ENCODE measurements at regions not wholly inside any gene's neighbourhood (a gene's known extent, or its start where the extent isn't known, plus 50 kb on each side); places are given as distances from the start of the nearest gene placed in this dataset.

DNA sequence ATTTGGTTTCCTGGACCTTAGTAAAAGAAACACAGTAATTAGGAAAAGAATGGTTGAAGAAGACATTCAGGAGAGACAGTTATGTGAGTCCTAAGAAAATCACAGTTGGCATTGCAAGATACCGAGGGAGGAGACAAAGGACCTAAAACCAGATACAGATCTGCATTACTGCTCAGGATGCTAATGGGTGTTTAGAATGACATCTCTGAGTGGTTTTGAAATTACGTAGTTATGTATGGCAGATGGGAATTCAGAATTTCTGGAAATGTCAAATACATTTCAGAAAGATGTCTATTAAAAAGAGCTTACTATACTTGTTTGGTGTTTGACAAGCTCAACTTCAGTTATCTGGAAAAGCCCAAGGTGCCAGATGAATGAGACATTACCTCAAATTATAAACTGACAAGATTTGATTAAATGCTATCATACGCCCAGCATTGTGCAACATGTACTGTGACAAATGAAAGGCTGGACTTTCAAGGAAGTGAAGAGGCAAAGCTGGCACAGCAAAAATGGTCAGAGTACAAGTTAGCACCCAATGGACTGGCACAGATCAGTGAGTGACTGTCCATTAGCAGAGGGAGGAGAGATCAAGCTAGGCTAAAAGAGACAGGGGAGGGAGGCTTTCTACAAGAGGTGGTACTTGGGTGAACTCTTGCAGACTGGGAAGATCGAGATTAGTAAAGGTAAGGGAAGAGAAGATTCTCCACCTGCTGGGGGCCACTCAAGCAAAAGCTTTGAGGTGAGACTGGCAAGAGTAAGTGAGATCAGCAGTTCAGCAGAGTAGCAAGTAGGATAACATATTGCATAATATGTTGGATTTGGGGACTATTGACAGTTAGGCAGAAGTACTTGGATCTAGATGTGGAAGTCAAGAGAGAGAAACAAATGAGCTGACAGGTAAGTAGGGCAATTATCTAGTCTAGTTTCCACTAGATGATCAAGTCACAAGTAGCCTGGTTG is 168.9 kb downstream of the CYRIA start:
- no peak for DNase-seq

DNA sequence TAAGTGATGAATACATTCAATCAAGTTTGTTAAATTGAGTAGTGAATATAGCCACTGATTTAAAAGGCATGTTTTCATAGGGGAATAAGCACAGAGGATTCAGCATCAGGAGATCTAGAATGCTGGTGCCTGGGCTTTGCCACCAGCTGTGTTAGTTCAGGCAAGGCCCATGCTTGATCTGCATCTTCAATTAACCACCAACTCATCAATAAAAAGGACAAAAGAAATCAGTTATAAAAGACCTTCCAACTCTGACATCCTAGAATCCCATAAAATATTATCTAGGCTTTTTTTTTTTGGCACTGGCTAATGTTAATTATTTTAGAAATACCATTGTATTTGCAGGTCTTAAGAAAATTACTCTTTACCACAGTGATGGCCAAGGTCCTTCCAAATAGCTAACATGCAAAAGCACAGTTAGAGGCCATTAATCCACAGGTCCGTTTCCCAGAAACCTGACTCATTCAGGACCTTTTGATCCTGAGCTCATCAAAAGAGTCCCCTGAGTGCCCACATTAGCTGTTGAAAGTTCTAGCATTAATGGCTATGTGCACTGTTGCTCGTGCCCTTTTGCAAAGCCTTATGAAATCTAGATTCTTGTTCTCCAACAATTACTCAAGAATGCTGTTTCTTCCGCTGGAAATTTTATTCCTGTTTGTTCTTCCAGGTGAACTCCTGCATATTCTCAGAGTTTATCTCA is 170.0 kb downstream of the CYRIA start:
- DNase-seq, result no peak

DNA sequence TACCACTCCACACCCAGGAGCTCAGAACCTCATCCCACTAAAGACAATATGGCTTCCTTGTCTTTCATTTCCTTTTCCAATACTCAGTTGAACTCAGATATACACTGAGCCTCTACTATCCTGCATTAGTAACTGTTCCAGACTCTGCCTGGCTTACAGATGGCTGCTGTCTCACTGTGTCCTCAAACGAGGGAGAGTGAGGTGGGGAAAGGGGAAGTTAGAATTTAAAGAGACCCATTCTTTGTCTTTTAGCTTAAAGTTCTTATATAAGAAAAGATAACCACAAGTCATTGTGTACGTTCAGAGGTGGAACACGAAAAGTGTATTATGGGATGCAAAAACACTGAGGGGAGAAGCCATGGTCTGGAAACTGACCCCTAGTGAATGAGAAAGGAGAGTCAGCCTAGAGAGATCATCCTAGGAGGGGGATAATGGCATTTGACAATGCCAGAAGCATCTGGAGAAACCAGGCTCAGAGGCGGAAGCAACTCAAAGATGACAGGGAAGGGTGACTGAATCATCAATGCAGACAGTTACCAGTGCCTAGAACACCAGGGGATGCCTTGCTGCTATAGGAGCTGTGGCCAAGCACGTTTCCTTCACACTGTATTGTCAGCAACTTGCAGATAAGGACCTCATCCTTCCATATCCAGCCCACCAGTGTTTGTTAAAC is 170.7 kb downstream of the CYRIA start:
- DNase-seq, result no peak

DNA sequence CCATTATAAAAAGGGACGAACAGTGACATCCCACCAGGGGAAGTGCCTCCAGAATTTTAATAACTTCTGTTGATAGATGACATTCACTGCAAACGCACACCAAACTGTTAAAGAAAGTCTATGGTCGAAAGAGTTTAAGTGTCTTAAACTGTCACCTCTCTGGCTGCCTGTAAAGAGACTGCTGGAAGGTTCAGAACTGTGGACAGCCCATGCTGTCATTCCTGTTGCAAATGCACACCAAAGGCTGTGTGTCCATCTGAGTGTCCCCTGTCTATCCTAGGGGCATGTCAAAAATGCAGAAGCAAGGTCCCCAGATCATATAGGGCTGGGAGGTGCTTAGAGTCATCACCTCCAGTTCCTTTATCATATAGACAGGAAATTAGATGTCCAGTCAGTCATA is 171.8 kb downstream of the CYRIA start:
- no peak for DNase-seq

DNA sequence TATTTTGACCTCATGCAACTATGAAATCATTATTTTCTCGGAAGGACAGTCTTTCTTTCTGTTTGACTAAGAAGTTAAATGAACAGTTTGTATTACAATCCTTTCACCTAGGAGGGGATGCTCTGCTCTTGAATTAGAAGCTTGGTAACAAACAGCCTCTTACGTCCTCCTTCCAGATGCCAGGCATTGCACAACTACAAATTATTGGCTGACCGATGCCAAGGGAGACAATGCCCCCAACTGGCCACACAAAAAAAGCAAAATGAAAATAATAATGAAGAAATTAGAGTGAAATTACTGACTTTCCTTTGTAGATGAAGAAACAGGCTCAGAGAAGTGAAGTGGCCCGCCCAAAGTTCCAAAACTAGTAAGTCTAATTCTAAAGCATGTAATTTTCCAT is 177.9 kb downstream of the CYRIA start:
- DNase-seq, result no peak

DNA sequence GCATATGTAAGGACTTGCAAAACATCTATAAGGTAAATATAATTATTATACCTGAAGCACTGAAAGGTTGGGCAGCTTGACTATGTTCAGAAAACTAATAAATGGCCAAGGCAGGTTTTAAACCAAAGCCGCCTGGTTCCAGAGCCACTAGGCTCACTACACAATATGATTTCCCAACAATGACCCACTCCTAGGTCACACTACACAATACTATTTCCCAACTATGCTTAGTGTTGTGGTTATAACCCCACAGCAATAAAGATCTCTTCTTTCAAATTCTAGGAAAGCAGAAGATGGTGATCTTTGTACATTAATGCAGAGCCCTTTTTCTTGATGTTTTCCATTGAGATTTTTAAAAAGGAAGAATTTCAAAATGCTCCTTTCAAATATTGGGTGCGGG is 180.4 kb downstream of the CYRIA start:
- DNase-seq, result no peak

DNA sequence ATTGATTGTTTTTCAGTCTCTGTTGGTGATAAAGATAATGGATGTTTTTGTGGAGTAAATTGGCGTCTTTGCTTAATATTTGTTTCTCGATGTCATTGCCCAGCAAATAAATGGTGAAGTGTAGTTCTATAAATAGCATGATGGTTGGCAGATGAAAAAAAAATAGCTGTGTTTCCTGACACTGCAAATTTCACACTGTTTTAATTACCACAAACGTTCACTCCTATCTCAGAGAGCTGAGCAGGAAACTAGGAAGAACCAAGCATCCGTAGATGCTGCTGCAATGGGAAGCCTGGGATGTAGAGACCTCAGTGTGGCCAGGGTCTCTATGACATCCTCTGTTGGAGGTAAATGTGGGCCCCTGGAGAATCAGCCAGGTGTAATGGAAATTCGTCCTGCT is 183.2 kb downstream of the CYRIA start:
- no peak for DNase-seq

DNA sequence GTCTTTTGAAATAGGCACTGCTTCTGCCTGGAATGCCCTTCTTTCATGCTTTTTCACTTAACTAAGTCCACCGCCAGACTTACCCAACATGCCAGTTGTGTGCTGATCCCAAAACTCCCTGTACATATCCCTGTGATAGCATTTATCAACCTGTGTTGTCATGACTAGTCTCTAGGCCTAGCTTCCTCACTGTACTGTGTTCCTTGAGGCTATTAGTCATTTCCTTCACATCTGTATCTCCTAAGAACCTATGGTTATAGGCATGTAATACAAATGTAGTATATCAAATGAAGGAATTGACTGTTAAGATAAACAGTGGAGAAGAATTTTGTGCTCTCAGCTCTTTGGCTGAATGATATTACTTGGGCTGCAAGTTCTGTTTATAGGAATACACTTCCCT is 184.3 kb downstream of the CYRIA start:
- no peak for DNase-seq

DNA sequence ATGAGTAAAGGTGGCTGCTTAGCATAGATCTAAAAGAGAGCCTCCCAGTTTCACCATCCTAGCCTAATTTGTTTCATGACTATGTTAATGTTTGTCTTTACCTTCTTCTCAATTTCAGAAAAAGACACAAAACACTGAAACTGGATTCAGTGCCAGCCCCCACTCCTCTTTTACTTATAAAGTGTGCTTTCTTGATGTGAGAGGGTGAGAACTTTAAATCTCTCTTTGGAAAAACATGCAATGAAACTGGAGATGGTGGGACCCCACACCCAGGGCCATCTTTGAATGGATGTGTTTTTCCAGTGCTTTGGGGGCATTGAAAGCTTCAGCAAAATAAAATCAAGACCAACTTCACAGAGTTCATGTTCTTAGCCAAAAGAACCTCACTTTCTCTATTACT is 185.9 kb downstream of the CYRIA start:
- DNase-seq, result no peak

DNA sequence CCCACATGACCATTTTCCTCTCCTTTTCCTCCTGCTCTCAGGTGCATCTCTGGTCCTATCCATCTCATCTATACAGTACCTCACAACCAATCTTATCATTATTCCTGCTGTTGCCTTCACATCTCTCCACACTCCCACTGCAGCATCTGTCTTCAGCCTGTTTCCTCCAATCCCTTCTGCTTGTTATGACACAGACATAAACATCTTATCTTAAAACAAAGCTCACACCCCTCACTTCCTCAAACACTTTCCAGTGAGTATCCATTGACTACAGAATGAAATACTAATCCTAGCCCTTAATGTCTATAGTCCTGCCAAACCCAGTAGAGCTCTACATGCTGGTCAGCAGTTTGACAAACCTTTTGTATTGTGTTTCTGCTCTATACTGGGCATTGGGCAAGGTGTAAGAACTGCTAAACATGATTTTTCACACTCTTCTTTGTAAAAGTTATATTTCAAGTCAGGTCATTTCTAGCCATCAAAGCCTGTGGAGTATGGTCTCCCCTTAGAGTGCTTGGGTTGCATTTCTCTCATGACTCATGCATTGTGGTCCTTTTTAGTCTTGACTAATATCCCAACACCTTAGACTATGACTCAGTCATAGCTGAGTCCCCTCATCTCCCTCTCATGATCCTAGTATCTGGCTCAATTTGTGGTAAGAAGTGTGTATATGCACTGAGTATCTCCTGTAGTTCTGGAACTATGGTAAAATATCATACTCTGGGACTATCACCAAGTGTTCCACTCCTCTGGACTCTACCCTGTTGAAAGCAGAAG is 187.0 kb downstream of the CYRIA start:
- no peak for DNase-seq

DNA sequence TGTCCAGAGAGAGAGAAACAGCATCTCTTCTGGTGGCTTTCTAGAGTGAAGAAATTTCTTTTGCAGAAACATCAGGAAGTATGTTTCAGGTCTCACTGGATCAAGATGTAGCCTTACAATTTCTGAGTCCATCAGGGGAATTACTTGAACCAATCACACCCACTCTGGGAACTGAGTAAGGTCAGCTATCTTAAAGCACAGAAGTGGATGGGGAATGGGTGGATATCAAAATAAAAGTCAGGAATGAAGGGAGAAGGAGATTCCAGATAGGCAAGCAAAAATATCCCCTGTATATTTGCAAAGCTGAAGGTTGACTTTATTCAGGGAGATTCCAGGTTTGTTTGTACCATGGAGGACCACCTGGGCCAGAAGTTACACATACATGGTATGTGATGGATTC is 188.0 kb downstream of the CYRIA start:
- DNase-seq, result no peak

DNA sequence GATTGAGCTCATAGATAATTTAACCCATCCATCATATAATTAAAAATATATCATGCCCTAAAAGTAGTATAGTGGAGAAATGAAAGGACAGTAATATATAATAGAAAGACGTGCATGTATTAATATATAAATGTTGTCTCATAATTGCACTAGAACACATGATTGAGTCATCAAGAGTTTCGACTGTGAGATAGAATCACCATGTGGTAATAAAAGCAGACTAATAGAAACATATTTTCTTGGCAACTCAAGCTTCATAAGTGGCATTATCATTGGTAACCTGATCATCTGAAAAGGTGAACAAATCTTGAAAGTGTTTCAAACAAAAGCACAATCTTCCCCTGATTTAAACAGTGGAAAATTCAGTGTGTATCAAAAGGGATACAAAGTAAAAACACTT is 188.8 kb downstream of the CYRIA start:
- DNase-seq, result no peak

DNA sequence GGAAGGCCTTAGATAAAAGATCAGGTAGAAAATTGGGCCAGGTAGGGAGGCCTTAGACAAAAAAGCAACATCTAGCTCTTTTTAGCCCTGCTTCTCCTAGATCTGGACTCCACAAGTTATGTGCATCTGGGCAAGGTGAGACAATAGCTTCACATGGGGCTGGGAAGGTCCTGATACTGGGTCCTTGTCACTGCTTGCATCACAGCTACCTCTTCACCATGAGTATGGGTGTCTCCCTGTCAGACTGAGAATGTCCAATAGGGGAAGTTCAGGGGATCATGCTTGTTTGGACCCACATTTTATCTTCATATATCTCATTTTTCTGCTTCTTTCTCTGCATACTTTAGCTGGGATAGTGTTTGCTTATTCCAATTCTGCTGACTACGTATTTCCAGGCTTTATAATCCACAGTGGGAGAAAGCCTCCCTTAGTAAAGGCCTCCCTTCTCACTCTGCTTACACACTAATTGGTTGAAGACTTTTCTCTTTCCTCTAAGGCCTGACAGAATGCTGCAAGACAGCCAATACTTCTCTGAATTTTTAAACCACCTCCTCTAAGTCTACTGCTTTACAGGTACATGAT is 189.6 kb downstream of the CYRIA start:
- no peak for DNase-seq

DNA sequence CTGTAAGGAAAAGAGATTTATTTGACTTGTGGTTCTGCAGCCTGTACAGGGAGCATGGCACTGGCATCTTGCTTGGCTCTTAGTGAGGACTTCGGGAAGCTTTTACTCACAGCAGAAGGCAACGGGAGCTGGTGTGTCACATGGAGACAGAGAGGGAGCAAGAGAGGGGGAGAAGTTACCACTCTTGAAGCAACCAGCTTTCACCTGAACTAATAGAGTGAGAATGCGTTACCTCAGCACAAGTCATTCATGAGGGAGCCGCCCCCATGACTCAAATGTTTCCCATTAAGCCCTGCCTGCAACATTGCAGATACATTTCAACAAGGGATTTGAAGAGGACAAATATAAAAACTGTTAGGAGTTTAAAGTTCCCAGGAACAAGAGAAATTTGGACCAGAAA is 190.0 kb downstream of the CYRIA start:
- no peak for DNase-seq

DNA sequence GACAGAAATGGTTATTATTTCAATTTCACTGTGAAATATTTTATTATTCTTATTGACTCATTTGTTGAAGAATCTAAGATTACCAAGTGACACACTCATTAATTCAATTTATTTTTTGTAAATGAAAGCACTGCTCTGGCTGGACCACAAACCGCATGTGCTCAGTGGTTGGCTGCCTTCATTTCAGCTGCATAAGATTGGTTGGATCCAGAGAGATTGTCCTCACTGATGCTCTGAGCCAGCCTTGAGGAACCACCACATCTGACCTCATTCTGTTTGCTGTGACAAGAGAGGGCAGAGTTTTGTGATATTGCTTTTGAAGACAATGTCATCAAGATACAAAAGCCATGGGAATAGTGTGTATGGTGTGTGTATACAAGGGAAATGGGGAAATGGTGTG is 192.1 kb downstream of the CYRIA start:
- no peak for DNase-seq

DNA sequence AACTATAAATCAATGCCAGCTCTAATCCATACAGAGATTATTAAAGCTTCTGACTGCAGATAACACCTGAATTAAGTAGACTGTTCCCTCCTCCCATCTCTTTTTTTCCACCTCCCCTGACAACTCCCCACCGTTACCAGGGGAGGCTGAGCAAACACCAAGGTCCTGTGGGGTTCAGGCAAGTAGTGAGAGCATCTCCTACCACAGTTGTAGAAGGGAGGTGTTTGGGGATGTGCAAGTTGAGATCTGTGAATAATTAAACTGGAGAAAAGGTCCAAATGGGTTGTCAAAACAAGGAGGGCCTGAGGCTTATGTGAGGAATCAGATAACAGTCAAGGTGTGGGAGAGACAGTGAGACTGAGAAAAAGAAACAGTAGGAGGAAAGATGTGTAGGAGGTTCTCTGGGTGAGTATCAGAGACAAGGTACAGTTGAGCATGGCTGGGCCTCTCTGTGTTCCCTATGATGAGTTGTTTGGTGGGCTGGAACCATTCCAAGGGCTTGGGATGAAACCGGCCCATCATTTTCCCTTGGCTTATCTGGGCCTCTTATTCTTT is 194.6 kb downstream of the CYRIA start:
- no peak for DNase-seq

DNA sequence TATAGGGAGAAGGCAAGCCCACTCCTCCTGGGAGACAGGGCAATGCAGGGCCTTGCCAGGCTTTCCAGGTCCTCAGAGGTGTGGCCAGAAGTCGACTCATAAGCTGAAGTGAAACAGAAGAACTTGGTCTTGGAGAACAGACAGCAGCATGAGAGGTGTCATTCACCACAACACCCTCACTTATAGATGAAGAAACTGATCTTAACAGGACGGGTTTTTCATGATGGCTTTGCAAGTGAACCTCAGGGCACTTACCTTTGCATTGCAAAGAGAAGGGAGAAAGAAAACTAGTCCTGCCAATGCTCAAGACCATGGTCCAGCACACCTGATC is 198.8 kb downstream of the CYRIA start:
- no peak for DNase-seq

DNA sequence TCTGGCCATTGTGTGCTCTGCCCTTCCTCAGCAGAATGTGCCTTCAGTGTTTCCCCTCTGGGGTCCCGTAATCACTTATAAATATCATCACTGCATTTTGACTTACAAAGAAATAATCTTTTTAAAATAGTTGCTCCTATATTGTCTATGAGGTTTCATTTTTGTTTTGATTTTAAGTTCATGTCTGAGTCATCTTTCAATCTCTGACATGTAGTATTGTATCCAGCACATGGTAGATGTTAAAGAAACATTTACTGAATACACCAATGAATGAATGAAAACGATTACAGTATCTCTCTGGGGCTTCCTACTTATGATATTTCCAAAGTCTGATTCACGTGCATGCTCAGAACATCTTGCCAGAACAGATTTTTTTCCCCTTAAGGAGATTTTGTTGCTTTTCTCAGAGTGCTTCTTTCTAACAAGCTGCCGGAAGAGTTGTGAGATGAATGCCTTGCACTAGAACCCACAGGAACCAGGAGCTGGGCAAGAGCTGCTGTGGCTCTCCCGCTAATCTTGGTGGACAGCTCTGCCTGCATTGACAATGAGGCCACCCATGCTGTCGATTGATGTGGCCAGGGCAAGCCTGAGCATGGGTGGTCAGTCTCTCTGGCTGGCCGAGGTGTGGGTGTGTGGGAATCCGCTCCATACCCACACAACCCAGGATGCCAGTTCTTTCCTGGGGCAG is 199.4 kb downstream of the CYRIA start:
- no peak for DNase-seq

DNA sequence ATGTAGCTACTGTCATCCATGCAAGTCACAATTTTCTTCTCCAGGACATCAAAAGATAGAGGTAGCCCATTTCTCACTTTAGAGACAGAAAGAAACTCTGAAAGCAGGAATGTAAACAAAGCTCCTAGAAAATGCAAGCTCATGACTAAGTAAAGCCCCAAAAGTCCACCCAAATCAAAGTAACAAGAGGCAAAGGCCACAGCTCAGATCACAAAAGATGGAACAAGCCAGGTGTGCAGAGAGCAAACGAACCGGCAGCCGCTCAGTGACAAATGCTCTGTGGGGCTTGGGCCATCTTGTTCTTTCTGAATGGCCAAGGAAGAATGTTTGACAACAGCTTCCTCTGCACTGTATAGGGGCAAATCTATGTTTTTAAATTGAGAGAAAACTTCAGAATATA is 201.0 kb downstream of the CYRIA start:
- DNase-seq, result no peak

DNA sequence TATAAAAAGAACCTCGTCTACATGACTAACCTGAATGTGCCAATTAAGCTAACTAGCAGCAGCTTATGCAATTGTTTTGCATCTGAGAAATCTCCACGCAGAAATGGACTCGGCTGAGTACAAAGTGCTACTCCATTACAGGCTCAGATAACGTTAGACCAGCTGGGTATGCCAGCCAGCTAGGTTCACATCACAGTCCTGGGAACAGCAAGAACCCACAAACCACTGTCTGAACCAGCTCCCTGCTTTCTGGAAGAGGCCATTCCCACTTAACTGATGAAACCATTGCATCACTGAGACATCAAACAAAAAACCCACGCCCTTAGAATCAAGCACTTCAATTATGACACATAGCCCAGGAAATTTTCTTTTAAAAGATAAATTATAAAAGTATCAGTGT is 202.7 kb downstream of the CYRIA start:
- no peak for DNase-seq

DNA sequence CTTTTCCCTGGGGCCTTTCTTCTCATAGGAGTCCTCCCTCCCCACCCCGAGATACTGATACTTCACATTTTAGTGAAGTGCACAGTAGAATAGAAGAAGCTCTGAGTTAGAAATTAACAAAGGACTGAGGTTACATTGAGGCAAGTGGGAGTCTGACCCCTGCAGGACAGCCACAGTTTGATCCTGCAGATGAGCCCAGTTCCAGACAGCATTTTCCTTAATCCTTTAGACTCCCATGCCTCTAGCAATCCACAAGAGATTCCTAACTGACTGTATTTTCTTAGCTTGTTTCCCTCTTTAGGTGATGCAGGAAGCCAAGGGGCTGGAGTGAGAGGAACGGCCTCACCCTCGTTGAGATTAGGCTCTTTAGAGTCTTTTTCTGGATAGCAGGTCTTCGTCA is 204.0 kb downstream of the CYRIA start:
- DNase-seq, result no peak

DNA sequence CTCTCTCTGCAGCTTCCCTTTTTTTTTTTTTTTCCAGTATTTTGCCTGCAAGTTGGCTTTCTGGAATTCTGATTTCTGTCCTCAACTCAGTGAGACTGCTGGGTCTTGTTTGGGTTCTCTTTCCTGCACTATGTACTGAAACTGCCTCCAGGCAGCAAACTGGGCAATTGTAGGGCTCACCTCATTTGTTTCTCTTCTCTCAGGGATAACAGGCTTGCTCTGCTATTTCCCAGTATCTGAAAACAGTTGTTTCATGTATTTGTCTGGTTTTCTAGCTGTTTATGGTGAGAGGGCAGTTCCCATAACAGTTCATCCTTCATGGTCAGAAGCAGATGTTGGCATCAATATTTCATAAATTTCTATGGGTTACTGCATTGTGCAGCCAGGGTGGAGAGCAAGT is 206.0 kb downstream of the CYRIA start:
- no peak for DNase-seq

Data from NCI-H187 treated with DMSO at 0.1 percent for 48 hours (cell line).